ENCODE measurements at regions not wholly inside any gene's neighbourhood (a gene's known extent, or its start where the extent isn't known, plus 50 kb on each side); places are given as distances from the start of the nearest gene placed in this dataset.

GRCh38 chr21:35107520-35107919 lies 58.4 kb upstream of the RUNX1 start:
- Mint-ChIP-seq H3K9me3 (no peaks in the 10 kb centered on the region), H3K4me1 (ENCODE audit: low read depth) (no peaks in the 10 kb centered on the region), H3K27ac (no peak overlapping the region), H3K4me3 (no peak overlapping the region), H3K27me3 (no peaks in the 10 kb centered on the region), H3K36me3 (ENCODE audit: low read depth) (no peaks in the 10 kb centered on the region)
- TF ChIP-seq, protein P1, sequence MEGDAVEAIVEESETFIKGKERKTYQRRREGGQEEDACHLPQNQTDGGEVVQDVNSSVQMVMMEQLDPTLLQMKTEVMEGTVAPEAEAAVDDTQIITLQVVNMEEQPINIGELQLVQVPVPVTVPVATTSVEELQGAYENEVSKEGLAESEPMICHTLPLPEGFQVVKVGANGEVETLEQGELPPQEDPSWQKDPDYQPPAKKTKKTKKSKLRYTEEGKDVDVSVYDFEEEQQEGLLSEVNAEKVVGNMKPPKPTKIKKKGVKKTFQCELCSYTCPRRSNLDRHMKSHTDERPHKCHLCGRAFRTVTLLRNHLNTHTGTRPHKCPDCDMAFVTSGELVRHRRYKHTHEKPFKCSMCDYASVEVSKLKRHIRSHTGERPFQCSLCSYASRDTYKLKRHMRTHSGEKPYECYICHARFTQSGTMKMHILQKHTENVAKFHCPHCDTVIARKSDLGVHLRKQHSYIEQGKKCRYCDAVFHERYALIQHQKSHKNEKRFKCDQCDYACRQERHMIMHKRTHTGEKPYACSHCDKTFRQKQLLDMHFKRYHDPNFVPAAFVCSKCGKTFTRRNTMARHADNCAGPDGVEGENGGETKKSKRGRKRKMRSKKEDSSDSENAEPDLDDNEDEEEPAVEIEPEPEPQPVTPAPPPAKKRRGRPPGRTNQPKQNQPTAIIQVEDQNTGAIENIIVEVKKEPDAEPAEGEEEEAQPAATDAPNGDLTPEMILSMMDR (IDR thresholded peaks at IDR 0.05): no peak
- ChIA-PET POLR2A (interaction anchor here (1.9 kb wide), 1 partner anchor 31 kb away, joined by 5 read pairs; no protein-coding TSS in a partner anchor), CTCF (interaction anchor here (0.9 kb wide), 1 partner anchor 13 kb away, joined by 3 read pairs; no protein-coding TSS in a partner anchor)
- DNase-seq: no peak
- intact Hi-C loops (cut with micrococcal nuclease): no loop called here
- ATAC-seq: no peak

GRCh38 chr21:35106246-35106835 lies 57.2 kb upstream of the RUNX1 start:
- ChIA-PET CTCF (interaction anchor here (0.9 kb wide), 1 partner anchor 14 kb away, joined by 3 read pairs; no protein-coding TSS in a partner anchor), POLR2A (interaction anchor here (1.9 kb wide), 1 partner anchor 32 kb away, joined by 5 read pairs; no protein-coding TSS in a partner anchor)
- H3K36me3 Mint-ChIP-seq (ENCODE audit: low read depth): no peaks in the 10 kb centered on the region
- intact Hi-C loops (cut with micrococcal nuclease): no loop called here
- TF ChIP-seq, protein P1 (IDR thresholded peaks at IDR 0.05): no peak
- no peaks in the 10 kb centered on the region for H3K4me1 Mint-ChIP-seq (ENCODE audit: low read depth)
- no peak overlapping the region for H3K27ac Mint-ChIP-seq
- DNase-seq: no peak
- ATAC-seq: no peak
- no peaks in the 10 kb centered on the region for H3K27me3 Mint-ChIP-seq
- no peak overlapping the region for H3K4me3 Mint-ChIP-seq
- no peaks in the 10 kb centered on the region for H3K9me3 Mint-ChIP-seq

GRCh38 chr21:35102488-35103371 lies 53.6 kb upstream of the RUNX1 start:
- DNase-seq (peak; percentile 68), ATAC-seq (peak; percentile 89)
- intact Hi-C loops (cut with micrococcal nuclease): no loop called here
- TF ChIP-seq, protein P1 (IDR thresholded peaks at IDR 0.05): no peak
- Mint-ChIP-seq H3K9me3 (no peaks in the 10 kb centered on the region), H3K27ac (no peak overlapping the region), H3K36me3 (ENCODE audit: low read depth) (no peaks in the 10 kb centered on the region), H3K4me3 (no peak overlapping the region), H3K4me1 (ENCODE audit: low read depth) (no peaks in the 10 kb centered on the region), H3K27me3 (no peaks in the 10 kb centered on the region)
- ChIA-PET CTCF (interaction anchor here (1.0 kb wide), 1 partner anchor 67 kb away, joined by 3 read pairs; no protein-coding TSS in a partner anchor), POLR2A (no interaction called here)

GRCh38 chr21:35100349-35100811 lies 51.3 kb upstream of the RUNX1 start:
- no peaks in the 10 kb centered on the region for H3K9me3 Mint-ChIP-seq
- peaks cover 20% of the 10 kb centered on the region for H3K4me1 Mint-ChIP-seq (ENCODE audit: low read depth)
- ATAC-seq (no peak), DNase-seq (no peak)
- TF ChIP-seq, protein P1 (IDR thresholded peaks at IDR 0.05): no peak
- H3K36me3 Mint-ChIP-seq (ENCODE audit: low read depth): no peaks in the 10 kb centered on the region
- no peak overlapping the region for H3K4me3 Mint-ChIP-seq
- intact Hi-C loops (cut with micrococcal nuclease): no loop called here
- H3K27me3 Mint-ChIP-seq: no peaks in the 10 kb centered on the region
- ChIA-PET POLR2A (no interaction called here), CTCF (no interaction called here)
- no peak overlapping the region for H3K27ac Mint-ChIP-seq

Data from activated CD8-positive, alpha-beta T cell treated with anti-CD3 and anti-CD28 coated beads for 36 hours (primary cell).